AG20443 (cell line): ENCODE measurements at regions not wholly inside any gene's neighbourhood (a gene's known extent, or its start where the extent isn't known, plus 50 kb on each side); places are given as distances from the start of the nearest gene placed in this dataset.
"Not testable (repeated sequence)": the region's sequence is repeated elsewhere in the genome, so short reads cannot be mapped to it uniquely, and the experiment has no call there.

Experiments used
- DNase-seq: peaks from one replicate; pipeline ENCODE4 v3.0.0; 2012; ENCODE audit warnings: low spot score, mixed read lengths

DNA sequence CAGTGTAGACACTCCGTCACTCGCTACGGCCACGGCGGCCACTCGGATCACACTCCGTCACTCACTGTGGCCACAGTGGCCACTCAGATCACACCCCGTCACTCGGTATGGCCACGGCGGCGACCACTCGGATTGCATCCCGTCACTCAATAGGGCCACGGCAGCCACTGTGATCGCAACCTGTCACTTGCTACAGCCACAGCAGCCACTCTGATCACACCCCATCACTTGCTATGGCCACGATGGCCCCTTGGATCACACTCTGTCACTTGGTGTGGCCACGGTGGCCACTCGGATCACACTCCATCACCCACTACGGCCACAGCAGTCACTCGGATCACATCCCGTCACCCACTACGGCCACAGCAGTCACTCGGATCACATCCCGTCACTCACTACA, 175.3 kb downstream of the LAT start:
- DNase-seq, result not testable (repeated sequence)

DNA sequence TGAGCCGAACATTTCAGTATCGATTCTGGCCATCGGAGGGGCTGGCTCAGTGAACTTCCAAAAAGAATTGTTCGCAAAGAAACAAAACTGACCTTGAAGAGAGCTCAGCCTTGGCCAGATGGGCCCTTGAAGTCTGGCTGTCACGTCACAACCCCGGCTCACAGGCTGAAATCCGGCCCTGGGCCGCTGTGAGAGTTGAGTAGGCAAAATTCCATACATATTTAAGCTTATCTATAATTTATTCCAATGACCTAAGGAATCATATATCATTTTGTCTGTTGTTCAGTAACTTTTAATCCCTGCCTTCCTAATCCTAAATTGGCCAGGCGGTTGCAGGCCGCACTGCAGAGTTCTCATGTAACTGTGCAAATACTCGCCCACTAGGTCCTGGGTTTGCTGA, 174.8 kb downstream of the LAT start:
- not testable (repeated sequence) for DNase-seq

DNA sequence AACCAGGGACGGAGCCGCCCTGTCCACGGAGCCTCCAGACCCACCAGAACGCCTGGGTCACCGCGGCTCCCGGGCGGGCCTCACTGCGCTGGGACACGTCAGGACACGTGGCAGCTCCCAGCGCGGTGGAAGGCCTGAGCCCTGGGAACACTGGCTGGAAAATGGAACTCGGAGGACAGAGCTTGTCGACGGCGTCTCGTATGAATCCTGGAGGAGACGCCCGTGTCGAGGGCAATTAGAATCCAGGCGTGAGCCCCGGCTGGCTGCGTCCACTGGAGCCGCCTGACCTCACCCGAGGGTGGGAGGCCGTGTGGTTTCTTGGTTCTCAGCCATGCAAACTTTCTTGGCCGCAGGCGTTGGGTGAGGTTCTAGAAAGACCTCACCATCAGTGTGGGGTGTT, 173.9 kb downstream of the LAT start:
- no peak for DNase-seq

DNA sequence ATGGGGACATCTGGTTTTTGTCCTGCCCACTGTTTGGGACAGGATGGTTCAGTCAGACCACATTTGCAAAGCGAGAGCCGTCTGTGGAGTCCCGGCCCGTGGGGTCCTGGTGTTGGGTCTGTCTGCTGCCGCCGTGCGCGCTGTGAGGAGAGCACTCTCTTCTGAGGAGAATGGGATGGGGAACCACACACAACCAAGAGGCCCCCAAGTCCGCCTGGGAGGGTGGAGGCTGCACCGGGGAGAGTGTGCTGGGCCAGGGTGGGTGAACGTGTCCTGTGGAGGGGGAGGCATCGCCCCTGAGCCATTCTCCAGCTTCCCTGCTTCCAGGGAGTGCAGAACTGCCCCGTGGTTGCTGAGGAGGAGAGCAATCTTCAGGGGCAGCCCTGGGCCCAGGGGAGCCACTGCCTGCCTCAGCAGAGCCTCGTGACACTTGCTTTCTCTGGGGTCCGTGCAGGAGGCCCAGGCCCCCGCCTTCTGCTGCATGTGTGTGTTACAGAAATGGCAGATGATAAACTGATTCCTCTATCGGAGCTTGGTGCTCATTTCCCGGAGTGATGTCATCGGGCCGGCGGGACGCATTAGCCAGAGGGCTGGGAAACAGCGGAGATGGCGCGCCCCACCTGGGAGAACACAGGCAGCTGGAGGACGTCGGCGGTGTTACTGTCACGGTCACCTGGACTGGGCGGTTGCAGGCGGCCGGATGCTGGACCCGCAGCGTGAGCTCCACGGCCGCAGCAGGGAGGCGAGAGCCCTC, 173.4 kb downstream of the LAT start:
- not testable (repeated sequence) for DNase-seq

DNA sequence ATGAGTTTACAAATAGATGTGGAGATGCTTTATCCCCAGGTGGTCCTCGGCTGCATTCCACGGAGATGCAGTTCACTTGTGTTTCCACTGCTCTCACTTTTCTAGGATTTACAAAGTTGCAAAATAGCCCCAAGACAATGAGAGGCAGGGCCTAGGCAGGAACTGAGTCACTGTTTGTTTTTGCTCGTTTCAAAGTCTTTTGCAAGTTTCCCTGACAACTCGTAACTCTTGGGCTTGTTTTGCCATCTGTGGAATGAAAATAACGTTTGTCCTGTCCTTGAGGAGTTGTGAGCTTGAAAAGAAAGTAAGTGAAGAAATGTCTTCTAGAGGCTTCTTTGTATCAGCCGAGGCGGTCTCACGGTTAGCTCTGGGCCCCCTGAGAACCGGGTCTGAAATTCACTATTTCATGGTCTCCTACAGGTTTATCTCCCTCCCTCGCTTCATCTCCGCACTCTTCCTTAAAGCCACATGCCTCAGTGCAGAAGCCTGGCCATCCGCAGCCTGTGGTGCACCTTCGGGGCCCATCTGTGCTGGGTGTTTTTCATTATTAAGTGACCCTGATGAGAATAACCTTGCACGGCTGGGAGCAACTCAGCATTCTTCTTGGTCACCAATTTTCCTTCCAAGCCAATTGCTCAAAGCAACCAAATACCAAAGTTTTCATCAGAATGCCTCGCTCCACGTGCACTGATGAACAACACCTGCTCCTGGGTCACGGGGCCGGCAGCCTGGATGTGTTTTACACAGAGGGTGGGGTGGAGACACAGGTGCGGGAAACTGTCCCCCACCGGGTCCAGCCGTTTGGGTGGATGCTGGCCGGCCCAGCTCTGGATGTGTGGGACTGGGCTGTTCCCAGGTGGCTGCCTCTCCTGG, 172.4 kb downstream of the LAT start:
- DNase-seq, result peak; percentile 80

DNA sequence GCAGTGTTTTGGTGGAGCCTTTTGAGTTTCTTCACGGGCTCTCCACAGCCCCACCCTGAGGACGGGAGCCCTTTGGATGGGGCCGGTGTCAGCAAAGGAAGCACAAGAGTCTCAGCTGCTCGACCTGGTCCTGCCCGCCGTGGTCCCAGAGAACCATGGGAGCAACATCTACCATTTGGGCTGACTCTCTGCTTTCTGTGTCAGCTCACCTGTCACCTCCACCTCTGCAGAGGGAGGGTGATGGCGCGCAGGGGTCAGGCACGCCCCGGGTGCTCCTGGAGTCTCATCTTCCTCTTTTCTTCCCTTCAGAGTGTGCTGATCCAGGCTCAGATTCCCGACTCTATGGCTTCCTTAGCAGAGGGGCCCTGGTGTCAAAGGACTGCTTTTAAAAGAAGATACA, 171.7 kb downstream of the LAT start:
- DNase-seq, result no peak

DNA sequence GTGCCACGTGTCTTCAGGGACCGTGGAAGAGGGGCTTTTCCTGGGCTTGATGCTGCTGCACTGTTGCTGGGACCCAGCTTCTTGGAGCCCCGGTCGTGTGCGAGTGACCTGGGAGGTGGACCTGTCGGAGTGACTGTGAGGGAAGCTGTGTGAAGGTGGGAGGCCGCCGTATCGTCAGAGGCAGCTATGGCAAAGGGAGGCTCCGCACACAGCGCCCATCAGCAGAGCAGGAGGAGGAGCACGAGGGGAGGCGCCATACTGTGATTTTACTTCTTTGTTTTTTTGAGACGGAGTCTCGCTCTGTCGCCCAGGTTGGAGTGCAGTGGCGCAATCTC, 171.0 kb downstream of the LAT start:
- DNase-seq, result not testable (repeated sequence)

DNA sequence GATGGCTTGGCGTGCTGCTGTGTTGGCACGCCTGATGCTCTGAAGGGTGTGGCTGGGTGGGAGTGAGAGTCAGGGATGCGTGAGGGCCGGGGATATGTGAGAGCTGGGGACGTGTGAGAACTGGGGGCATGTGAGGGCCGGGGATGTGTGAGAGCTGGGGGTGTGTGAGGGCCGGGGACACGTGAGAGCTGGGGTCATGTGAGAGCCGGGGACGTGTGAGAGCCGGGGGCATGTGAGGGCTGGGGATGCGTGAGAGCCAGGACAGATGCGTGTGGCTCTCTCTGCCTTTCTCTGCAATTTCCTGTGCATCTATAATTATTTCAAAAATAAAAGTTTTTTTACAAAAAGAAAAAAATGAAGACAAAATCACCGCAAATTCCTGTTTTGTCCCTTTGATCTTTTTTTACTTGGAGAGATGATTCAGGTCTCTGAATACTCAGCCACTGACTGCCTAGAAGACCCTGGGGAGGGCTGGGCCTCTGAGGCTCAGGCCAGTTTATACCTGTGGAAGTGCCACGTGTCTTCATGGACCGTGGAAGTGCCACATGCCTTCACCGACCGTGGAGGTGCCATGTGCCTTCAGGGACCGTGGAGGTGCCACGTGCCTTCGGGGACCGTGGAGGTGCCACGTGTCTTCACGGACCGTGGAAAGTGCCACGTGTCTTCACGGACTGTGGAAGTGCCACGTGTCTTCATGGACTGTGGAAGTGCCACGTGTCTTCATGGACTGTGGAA, 170.4 kb downstream of the LAT start:
- not testable (repeated sequence) for DNase-seq

DNA sequence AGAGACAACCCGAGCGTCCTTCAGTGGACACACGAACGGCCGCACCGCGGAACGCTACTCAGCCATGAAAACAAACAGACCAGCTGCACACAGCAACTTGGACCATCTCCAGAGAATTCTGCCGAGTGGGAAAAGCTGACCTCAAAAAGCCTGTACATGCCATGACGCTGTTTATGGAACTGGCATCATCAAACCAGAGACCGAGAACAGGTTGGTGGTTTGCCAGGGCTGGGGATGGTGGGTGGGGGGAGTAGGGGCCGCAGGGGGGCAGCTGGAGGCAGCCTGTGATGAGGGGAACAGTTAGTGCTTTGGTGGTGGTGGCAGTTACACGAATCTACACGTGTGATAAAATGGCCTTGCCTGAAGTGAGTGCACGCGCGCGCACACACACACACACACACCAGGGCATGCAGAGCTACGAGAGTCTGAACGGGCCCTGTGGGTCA, 169.8 kb downstream of the LAT start:
- DNase-seq, result no peak

DNA sequence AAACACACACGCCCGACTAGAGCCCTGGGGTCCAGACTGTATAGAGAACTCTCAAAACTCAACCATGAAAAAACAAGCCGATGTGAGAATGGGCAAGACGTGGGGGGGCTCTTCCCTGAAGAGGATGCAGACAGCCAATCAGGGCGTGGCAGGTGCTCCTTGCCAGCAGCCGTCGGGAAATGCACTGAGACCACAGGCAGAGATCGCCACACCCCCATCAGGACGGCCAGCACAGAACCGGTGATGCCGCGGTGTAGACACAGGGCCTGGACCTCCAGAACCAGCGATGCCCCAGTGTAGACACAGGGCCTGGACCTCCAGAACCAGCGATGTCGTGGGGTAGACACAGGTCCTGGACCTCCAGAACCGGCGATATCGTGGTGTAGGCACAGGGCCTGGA, 169.2 kb downstream of the LAT start:
- DNase-seq, result no peak

DNA sequence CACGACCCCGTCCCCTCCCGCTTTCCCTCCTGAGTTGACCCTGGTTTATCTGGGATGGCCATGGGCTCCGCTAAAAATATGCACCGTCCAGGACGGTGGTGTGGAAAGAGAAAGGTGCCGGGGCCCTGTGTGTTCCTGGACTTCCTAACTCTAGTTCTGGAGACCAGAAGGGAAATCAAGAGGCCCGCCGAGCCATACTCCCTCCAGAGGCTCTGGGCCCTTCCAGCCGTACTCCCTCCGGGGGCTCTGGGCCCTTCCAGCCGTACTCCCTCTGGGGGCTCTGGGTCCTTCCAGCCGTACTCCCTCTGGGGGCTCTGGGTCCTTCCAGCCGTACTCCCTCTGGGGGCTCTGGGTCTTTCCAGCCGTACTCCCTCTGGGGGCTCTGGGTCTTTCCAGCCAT, 168.5 kb downstream of the LAT start:
- not testable (repeated sequence) for DNase-seq

DNA sequence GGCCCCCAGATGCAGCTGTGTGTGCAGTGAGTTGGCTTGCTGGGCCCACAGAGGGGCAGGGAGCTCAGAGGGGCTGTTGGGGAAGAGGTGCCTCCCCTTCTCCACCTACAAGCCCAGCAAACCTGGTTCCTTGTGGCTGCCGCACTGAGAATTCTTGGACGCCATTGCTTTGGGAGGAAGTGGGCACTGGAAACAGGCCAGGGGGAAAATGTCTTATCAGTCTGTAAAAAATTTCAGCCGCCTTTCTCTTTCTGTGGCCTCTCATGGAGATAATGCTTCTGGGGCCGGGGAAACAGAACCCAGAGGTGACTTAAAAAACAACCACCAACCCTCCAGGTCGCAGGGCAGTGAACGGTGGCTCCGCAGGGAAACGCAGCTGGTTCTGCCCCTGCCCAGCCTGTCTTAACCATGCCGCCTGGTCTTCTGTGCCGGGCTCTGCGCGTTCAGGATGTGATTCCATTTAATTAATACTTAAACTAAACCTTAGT, 167.7 kb downstream of the LAT start:
- not testable (repeated sequence) for DNase-seq

DNA sequence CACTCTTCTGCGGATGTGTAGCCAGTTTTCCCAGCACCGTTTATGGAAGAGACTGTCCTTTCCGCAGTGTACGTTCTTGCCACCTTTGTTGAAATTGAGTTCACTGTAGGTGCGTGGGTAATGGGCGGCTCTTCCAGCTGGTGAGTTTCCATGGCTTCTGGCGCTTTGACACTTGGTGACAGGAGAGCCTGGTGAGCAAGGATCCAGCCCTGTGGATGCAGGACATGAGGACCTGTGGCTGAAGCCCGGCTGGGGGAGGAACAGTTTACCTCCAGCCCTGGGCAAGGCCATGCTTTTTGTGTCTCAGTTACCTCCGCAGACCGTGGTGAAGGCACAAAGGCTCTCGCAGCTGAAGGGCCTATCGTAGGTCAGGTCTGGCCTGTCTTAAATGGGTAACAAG, 166.5 kb downstream of the LAT start:
- no peak for DNase-seq

DNA sequence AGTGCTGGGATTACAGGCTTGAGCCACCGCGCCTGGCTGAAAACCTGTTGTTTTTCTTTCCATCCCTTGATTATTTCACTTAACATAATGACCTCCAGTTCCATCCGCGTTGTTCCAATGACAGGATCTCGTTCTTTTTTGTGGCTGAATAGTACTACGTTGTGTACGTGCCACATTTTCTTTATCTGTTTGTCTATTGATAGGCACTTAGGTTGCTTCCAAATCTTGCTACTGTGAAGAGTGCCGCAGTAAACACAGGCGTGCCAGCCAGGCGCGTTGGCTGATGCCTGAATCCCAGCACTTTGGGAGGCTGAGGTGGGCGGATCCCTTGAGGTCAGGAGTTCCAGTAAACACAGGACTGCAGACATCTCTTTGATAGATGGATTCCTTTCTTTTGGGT, 165.1 kb downstream of the LAT start:
- not testable (repeated sequence) for DNase-seq

DNA sequence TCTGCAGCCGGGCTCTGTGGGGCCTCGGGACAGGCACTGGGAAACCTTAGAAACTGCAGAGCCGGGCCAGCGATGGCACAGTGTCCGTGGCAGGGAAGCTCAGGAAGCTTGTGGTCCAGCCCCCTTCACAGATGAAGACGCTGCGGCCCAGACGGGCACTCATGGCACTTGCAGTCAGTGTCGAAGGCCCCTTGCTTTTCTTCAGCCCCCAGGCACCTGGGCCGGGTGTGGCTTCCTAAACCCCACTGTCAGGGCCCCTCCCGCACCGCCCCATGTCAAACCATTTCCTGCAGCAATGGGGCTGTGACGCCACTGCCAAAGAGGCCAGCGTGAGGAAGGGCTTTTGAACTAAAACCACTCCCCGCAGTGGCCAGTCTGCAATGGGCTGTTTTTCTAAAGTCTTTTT, 164.0 kb downstream of the LAT start:
- DNase-seq, result no peak

DNA sequence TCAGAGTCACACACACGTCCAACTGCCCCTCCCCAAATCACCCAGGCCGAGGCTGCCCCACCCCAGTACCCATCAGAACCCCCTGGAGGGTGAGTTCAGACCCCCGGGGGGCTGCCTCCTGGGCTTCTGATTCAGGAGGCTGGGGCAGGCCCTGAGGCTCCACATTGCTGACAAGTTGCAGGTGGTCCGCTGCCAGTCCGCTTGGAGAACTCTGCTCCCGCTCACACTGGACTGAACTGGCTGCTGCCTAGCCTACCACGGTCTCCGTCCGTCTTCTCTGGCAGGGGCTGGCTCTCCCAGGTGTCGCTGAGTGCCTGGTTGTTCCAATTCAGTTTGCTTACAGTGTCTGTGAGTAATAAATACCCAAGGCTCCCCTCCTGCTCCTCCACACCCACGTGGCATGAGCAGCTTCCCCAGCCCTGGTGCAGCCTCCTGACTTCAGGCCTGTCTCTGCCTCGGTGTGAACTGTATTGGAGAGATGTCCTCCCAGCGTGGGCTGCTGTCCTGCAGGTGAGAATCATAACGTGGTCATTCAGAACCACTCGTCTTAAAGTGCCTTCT, 163.4 kb downstream of the LAT start:
- DNase-seq, result no peak

DNA sequence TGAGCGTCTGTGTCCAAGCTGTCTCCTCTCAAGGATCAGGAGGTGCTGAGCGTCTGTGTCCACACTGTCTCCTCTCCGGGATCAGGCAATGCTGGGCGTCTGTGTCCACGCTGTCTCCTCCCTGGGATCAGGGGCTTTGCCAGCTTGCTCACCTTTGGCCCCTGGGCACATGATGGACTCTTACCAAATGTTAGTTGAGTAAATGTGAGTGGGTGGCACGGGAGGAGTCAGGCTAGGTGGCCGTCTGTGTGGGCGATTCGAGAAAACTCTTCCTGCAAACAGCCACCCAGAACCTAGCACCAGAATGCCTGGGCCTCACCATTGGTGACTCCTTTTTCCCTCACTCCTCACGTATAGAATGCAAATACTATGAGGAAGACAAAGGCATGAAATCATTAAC, 162.9 kb downstream of the LAT start:
- not testable (repeated sequence) for DNase-seq

DNA sequence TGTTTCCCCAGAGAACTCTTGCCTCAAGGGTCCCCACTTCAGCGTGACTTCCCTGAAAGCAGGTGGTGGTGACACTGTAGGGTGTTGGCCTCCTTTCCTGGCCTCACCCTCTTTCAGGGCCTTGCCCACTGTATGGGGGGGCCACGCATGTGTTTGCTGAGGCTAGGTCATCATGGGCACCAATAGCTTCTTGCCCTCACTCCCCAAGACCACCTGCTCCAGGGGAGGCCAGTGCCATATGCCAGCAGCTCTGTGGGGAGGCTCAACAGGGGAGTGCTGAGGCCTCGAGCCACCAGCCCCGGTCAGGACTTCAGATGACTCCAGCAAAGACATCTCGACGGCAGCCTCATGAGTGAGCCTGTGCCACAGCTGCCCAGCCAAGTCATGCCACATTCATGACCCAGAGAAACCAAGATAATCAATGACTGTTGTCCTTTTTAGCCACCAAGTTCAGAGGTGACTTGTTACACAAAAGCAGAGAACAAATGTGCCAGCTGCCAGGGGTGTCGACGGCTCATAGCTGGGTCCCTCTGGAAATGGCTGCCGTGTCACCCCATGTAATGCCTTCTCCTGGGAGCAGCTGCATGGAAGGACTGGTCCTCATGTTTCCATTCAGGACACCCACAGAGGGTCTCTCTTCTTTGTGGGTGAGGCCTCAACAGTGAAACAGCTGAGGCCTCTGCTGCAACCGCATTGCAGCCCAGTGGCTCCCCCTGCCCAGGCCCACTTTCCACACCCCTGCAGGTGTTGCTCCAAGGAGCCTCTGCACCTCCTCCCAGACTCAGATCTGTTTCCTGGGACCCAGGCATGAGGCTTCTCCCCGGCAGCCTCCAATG, 162.2 kb downstream of the LAT start:
- DNase-seq, result not testable (repeated sequence)

DNA sequence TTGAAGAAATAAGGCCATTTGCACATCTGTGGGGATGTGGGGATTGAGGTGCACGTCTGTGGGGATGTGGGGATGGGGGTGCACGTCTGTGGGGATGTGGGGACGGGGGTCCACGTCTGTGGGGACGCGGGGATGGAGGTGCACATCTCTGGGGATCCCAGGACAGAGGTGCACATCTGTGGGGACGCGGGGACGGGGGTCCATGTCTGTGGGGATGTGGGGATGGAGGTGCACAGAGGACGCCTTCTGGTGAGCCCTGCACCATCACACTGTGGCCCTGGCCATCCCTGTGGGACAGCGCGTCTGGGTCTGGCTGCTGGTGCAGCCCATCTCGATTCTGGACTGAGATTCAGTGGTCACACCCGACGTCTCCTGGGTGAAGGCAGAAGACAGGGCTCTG, 161.4 kb downstream of the LAT start:
- no peak for DNase-seq

DNA sequence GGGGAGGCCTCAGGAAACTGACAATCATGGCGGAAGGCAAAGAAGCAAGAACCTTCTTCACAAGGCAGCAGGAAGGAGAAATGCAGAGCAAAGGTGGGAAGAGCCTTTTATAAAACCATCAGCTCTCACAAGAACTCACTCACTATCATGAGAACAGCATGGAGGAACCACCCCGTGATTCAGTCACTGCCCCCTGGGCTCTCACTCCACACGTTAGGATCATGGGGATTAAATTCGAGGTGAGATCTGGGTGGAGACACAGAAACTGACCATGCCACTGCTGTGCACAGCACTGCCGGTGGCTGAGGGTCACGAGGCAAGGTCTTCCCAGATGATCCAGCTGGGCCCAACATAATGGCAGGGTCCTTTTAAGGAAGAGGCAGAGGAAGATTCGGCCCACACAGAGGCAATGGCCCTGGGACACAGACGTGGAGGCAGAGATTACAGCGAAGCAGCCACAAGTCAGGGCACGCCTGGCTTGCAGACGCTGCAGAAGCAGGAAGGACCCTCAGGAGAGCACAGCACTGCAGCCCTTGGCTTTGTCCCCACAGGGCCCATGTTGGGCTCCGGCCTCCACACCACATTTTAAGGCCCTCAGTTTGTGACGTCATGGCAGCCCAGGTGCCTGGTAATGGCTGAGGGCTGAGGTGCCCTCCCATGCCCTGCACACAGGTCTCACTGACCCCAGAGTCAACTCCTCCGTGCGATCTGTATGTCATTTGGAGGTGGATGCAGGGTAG, 160.8 kb downstream of the LAT start:
- DNase-seq, result not testable (repeated sequence)

DNA sequence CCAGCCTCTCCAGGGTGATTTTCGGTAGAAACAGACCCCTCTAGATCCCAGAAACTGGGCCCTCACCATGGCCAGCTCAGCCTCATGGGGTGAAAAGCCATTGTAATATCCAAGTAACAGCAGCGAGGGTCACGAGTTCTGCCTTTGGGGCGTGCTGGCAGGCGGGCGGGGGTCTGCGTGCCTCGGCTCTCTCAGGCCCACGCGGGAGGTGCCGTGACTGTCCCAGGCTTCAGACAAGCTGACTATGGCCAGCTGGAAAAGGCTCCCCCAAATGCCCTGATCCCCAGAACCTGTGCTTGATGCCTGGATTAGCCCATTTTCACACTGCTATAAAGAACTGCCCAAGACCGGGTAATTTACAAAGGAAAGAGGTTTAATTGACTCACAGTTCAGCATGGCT, 160.2 kb downstream of the LAT start:
- not testable (repeated sequence) for DNase-seq
